B cell (primary cell): ENCODE measurements at regions not wholly inside any gene's neighbourhood (a gene's known extent, or its start where the extent isn't known, plus 50 kb on each side); places are given as distances from the start of the nearest gene placed in this dataset.

Experiments
- ATAC-seq: fragments of 200-7000 bp; cut with Tn5 transposase; one replicate; pipeline ENCODE4 v1.10.0; 2021; ENCODE audit warnings: low read depth, mild to moderate bottlenecking, moderate number of reproducible peaks, moderate library complexity
- CTCF ChIA-PET: fragments of 350-600 bp; sonication (Branson Sonifier 250); formaldehyde crosslinking; loops from one replicate; lab custom pipeline; 2021; ENCODE audit warnings: antibody characterized with exemption, inconsistent platforms; lab: Charles Lee
- POLR2A ChIA-PET: fragments of 350-600 bp; sonication (Branson Sonifier 250); formaldehyde crosslinking; loops from one replicate; lab custom pipeline; 2021; ENCODE audit warnings: antibody characterized with exemption; lab: Charles Lee
- DNase-seq: peaks from one replicate; pipeline ENCODE4 v3.0.0; 2013
- H2AFZ ChIP-seq: 2 replicates; pipeline ENCODE4 v1.6.1; 2012; ENCODE audit warnings: mild to moderate bottlenecking, low read depth, low read length; ENCODE audit not compliant: insufficient read depth, poor library complexity, severe bottlenecking
- H3K27ac ChIP-seq, 2 donors: 1 replicate in 1 of 2; 2 replicates in 1 of 2; pipeline ENCODE4 v1.5.1; 2012 to 2013; ENCODE audit warnings: low read length in 2 of 2, mild to moderate bottlenecking in 2 of 2, moderate library complexity in 1 of 2
- H3K27me3 ChIP-seq, 4 experiments: fragments of 200-600 bp in 1 of 4; sonication (generic) in 1 of 4; replicated peaks in 1 of 4; 1 replicate in 2 of 4; 2 replicates in 2 of 4; pipeline versions ENCODE4 v1.6.1 to v1.7.0; 2013 to 2016; ENCODE audit warnings: low read length in 3 of 4, mild to moderate bottlenecking in 2 of 4, mixed read lengths in 1 of 4, moderate library complexity in 1 of 4; ENCODE audit not compliant: insufficient read depth in 4 of 4, control insufficient read depth in 3 of 4; ENCODE audit errors: control extremely low read depth in 1 of 4
- H3K36me3 ChIP-seq, 2 experiments: replicated peaks in 1 of 2; 1 replicate in 1 of 2; 2 replicates in 1 of 2; pipeline versions ENCODE4 v1.6.1 to v1.7.1; 2013; ENCODE audit warnings: low read length in 1 of 2; ENCODE audit not compliant: insufficient read depth in 2 of 2, control insufficient read depth in 1 of 2; ENCODE audit errors: control extremely low read depth in 1 of 2, extremely low read depth in 1 of 2
- H3K4me1 ChIP-seq, 2 donors: fragments of 200-600 bp in 1 of 2; sonication (generic) in 1 of 2; 1 replicate in 1 of 2; 2 replicates in 1 of 2; pipeline versions ENCODE4 v1.5.1 to v1.6.1; 2013 to 2017; ENCODE audit warnings: low read length in 2 of 2; ENCODE audit not compliant: control insufficient read depth in 2 of 2, insufficient read depth in 2 of 2
- H3K4me2 ChIP-seq: replicated peaks from 2 replicates; pipeline ENCODE3; 2012; ENCODE audit warnings: mild to moderate bottlenecking, low read depth, low read length; ENCODE audit not compliant: poor library complexity, severe bottlenecking
- H3K4me3 ChIP-seq, 5 experiments: fragments of 200-600 bp in 1 of 5; sonication (generic) in 1 of 5; 1 replicate in 3 of 5; 2 replicates in 2 of 5; pipeline versions ENCODE4 v1.5.1 to v1.7.0; 2011 to 2016; ENCODE audit warnings: low read length in 4 of 5, mild to moderate bottlenecking in 4 of 5, low read depth in 2 of 5, control low read depth in 1 of 5, moderate library complexity in 1 of 5; ENCODE audit not compliant: insufficient read depth in 1 of 5; ENCODE audit errors: control extremely low read depth in 1 of 5, extremely low read depth in 1 of 5
- H3K79me2 ChIP-seq: fragments of 200-600 bp; sonication (generic); one replicate; pipeline ENCODE4 v1.6.0; 2016; ENCODE audit warnings: low read length; ENCODE audit not compliant: control insufficient read depth, insufficient read depth
- H3K9ac ChIP-seq: fragments of 200-600 bp; sonication (generic); 2 replicates; pipeline ENCODE4 v1.6.1; 2017; ENCODE audit warnings: mild to moderate bottlenecking, low read length, moderate library complexity
- H3K9me3 ChIP-seq, 3 donors: one replicate each; pipeline versions ENCODE4 v1.6.1 to v1.7.1; 2013; ENCODE audit warnings: low read length in 2 of 3; ENCODE audit not compliant: control insufficient read depth in 2 of 3, insufficient read depth in 1 of 3; ENCODE audit errors: control extremely low read depth in 1 of 3
- H4K20me1 ChIP-seq: 2 replicates; pipeline ENCODE4 v1.6.0; 2012; ENCODE audit warnings: mild to moderate bottlenecking, low read length; ENCODE audit not compliant: insufficient read depth, control insufficient read depth, poor library complexity, severe bottlenecking
- H3K27ac Mint-ChIP-seq: one replicate; pipeline ENCODE4 v1.8.0; 2021; ENCODE audit warnings: mixed read lengths
- H3K27me3 Mint-ChIP-seq: one replicate; pipeline ENCODE4 v1.8.0; 2021; ENCODE audit warnings: mixed read lengths
- H3K4me1 Mint-ChIP-seq: one replicate; pipeline ENCODE4 v1.8.0; 2021; ENCODE audit warnings: mixed read lengths
- H3K4me3 Mint-ChIP-seq: one replicate; pipeline ENCODE4 v1.8.0; 2021; ENCODE audit warnings: mixed read lengths
- H3K9me3 Mint-ChIP-seq: one replicate; pipeline ENCODE4 v1.8.0; 2022; ENCODE audit warnings: mixed read lengths; ENCODE audit not compliant: insufficient read depth
- CTCF ChIP-seq: fragments of 200-600 bp; IDR thresholded peaks from one replicate; pipeline ENCODE4 v1.8.0; 2022; ENCODE audit warnings: antibody characterized with exemption, mild to moderate bottlenecking
- EZH2 ChIP-seq: IDR thresholded peaks from 2 replicates; pipeline ENCODE4 v1.6.1; 2012; ENCODE audit warnings: borderline replicate concordance, low read depth, mild to moderate bottlenecking, moderate library complexity, low read length; ENCODE audit not compliant: insufficient read depth, poor library complexity, severe bottlenecking
- WGBS: methylation state at CpG from one replicate; pipeline ENCODE4 v1.1.5; 2013; ENCODE audit warnings: missing lambda C conversion rate; ENCODE audit not compliant: insufficient coverage; 5-methylcytosine and 5-hydroxymethylcytosine counted together
- intact Hi-C: fragments of 100-400 bp; cut with micrococcal nuclease; formaldehyde crosslinking; loops from one replicate; pipeline ENCODE4 v1.10.0; 2022

GRCh38 chr4:147064856-147065255 lies 119.2 kb upstream of the TTC29 start:
- peaks cover 3% of the 10 kb centered on the region for H3K4me1 Mint-ChIP-seq
- Histone ChIP-seq H3K27me3 (peaks cover 0 to 3% (median 0%) of the 10 kb centered on the region in 4 experiments), H3K79me2 (no peaks in the 10 kb centered on the region), H3K4me1 (no peaks in the 10 kb centered on the region), H3K9ac (no peak overlapping the region), H3K4me3 (no peak overlapping the region), H4K20me1 (no peaks in the 10 kb centered on the region), H3K36me3 (no peaks in the 10 kb centered on the region), H3K4me2 (no peak overlapping the region), H3K27ac (no peak overlapping the region), H3K9me3 (peaks cover 0 to 2% (median 0%) of the 10 kb centered on the region in 3 donors), H2AFZ (no peak overlapping the region)
- no peak for DNase-seq
- ChIA-PET CTCF (no interaction called here), POLR2A (no interaction called here)
- H3K4me3 Mint-ChIP-seq: no peak overlapping the region
- no peaks in the 10 kb centered on the region for H3K9me3 Mint-ChIP-seq
- no peak overlapping the region for H3K27ac Mint-ChIP-seq
- TF ChIP-seq CTCF (no peak), EZH2 (no peak)
- WGBS: 88% methylated on average over 4 of the region's 5 CpGs
- no peak for ATAC-seq
- intact Hi-C loops: no loop called here
- H3K27me3 Mint-ChIP-seq: peaks cover 18% of the 10 kb centered on the region

- Histone ChIP-seq H3K9me3 (peaks cover 4 to 11% (median 6%) of the 10 kb centered on the region in 3 donors), H3K36me3 (no peaks in the 10 kb centered on the region), H3K4me2 (no peak overlapping the region), H3K9ac (no peak overlapping the region), H3K4me3 (no peak overlapping the region), H2AFZ (no peak overlapping the region), H3K79me2 (no peaks in the 10 kb centered on the region), H4K20me1 (no peaks in the 10 kb centered on the region), H3K27ac (no peak overlapping the region), H3K27me3 (peaks cover 0 to 3% (median 0%) of the 10 kb centered on the region in 4 experiments), H3K4me1 (no peaks in the 10 kb centered on the region)
- no peak for ATAC-seq
- H3K27ac Mint-ChIP-seq: no peak overlapping the region
- H3K4me1 Mint-ChIP-seq: no peaks in the 10 kb centered on the region
- CTCF ChIA-PET: interaction anchor here (0.6 kb wide), 1 partner anchor 435 kb away, joined by 3 read pairs; no protein-coding TSS in a partner anchor
- WGBS: no CpG with 5 or more reads among the region's 4 CpGs
- peaks cover 23% of the 10 kb centered on the region for H3K27me3 Mint-ChIP-seq
- H3K9me3 Mint-ChIP-seq: no peaks in the 10 kb centered on the region
- intact Hi-C loops: no loop called here
- POLR2A ChIA-PET: no interaction called here
- TF ChIP-seq EZH2 (no peak), CTCF (no peak)
- H3K4me3 Mint-ChIP-seq: no peak overlapping the region
- DNase-seq: no peak
Measured at GRCh38 chr4:147068564-147068963, 122.9 kb upstream of the TTC29 start.
